OCI-M1 (cell line): ENCODE measurements at regions not wholly inside any gene's neighbourhood (a gene's known extent, or its start where the extent isn't known, plus 50 kb on each side); places are given as distances from the start of the nearest gene placed in this dataset.

Experiments
- DNase-seq: peaks from one replicate; lab custom pipeline; 2025; lab: John Stamatoyannopoulos, UW

DNA sequence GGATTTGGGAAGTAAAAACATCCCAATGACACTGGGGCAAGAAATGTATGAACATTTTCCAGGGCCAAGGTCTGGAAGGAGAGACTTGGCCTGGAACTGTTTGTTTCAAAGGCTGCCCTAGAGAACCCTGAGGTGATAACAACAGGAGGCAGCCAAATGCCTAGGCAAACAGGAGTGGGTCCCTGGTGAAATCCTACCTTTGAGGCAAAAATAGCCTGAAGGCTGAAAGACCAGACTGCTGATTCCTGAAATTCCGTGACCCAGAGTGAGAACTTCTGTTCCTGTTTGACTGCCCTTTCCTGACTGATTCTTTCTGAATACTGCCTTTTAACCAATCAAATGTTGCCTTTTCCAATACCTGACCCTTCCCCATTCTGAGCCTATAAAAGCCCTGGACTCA, 196.4 kb downstream of the NSUN3 start:
- DNase-seq: no peak

GRCh38 chr3:94269763-94270162, 206.9 kb downstream of the NSUN3 start:
- no peak for DNase-seq

DNA sequence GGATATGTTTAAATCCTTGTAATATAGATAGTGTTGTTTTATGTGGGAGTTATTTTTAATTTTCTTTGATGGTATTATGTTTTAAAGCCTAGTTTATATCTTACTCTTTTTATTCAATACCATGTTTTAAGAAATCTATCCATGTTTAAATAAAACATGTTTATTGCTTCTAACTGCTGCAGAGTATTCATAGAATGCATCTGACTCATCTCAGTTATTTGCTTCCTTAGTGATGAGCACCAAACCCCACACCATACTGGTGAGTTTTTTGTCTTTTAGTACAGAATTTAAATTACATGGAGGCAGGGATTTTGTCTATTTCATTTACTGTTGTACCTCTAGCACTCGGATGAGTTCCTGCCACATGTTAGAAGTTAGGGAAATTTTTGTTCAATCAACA, 209.2 kb downstream of the NSUN3 start:
- DNase-seq: no peak

- no peak for DNase-seq
Observed at GRCh38 chr3:94280958-94281357, 218.1 kb downstream of the NSUN3 start.

DNA sequence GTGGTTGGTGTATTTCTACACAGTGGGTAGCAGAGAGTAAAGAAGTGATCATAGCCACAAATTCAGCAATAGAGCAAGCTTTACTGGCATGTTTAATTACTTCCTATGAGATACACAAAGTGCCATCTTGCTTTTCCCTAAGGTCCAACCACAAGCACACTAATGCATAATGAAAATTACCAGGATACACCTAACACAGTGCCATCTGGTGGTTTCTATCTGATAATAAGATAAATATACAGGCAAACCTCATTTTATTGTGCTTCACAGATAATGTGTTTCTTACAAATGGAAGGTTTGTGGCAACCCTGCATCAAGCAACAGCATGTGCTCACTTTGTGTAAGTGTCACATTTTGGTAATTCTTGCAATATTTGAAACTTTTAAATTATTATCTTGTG, 223.0 kb downstream of the NSUN3 start:
- peak; percentile 39 for DNase-seq

DNA sequence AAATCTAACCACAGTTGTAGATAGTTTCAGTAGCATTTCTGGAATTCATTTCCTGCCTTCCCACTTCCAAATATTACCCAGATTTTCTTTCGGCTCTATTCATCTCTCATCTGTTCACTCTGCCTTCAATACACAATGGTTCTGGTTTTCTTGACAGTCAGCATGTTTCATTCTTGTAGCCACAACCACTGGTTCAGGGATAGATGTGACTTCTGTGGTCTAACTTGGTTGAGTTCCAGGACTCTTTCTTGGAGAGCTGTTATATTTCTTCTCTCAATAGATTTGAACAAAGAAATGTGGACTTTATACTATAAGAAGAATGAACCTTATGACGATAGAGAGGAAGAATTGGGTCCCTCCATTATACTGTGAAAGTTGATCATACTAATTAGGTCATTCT, 228.8 kb downstream of the NSUN3 start:
- DNase-seq: no peak

- no peak for DNase-seq
Observed at GRCh38 chr3:94292151-94292550, 229.3 kb downstream of the NSUN3 start.

- DNase-seq: no peak
Observed at GRCh38 chr3:94293793-94294195, 230.9 kb downstream of the NSUN3 start.

GRCh38 chr3:94294806-94295205, 231.9 kb downstream of the NSUN3 start:
- DNase-seq: no peak

DNA sequence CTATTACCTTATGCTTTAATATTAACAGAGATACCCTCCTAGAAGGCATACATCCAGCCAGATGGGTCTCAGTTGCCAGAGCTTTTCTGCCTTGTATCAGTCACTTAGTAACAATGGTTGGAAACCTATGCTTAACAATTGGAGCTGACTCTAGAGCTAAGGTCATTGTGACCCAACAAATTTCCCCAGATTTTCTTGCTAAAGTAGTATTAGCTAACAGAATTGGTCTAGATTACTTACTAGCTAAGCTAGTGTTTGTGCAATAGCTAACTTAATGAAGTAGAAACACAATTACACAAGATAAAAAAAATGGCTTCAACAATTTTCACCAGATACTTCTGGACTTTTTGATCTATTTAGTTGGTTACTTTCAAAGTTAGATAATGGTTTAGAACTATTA, 236.9 kb downstream of the NSUN3 start:
- no peak for DNase-seq

DNA sequence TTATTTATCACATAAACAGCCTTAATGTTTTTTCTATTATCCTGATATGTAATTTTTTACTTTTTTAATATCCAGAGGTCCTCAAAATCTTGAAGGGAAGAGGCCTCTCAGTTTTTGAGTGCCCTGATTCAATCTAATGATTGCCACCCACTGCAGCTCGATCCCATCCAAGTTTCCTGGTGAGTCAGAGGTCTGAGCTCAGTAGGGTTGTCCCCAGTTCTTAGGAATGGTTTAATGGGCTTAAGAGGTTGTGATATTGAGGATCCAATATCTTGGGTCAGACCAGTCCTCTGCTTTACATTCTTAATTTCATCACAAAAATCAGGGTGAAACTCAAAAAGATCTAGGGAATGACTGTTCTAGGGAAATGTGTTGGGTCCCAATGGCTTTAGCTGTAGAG, 238.5 kb downstream of the NSUN3 start:
- DNase-seq: no peak

DNA sequence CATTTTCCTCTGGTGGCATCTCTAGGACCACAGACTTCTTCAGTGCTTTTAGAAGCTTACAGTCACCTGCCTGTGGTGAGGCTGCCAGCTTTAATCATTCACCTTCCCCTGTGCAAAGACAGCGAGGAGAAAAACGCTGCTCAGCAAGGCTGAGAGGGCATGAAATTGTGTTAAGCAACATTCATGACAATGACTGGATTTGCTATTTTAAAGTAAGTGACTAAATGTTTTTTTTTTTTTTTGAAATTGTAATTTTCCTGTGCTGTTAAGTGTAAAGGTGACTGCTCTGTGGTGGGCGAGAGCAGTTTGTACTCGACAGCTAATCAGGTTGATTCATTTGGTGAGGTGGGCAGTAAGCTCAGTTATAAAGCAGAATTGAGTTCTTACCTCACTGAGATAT, 240.4 kb downstream of the NSUN3 start:
- DNase-seq: no peak

DNA sequence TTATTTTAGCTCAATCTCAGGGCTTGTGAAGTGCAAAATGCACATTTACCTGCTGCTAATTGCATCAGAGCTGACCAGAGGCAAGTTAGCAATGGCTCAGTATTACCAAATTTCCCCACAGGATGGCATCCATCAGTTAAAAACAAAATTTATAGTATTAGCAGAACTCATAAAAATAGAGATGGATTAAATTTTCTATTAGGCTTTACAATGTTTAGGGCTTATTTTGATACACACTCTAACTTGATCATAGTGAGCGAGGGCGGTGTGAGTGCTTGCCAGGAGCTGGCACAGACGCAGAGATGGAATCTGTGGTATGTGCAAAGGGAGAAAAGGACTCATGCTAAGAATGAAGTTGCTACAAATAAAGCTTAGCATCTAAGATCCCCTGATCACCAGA, 241.0 kb downstream of the NSUN3 start:
- peak; percentile 22 for DNase-seq

DNA sequence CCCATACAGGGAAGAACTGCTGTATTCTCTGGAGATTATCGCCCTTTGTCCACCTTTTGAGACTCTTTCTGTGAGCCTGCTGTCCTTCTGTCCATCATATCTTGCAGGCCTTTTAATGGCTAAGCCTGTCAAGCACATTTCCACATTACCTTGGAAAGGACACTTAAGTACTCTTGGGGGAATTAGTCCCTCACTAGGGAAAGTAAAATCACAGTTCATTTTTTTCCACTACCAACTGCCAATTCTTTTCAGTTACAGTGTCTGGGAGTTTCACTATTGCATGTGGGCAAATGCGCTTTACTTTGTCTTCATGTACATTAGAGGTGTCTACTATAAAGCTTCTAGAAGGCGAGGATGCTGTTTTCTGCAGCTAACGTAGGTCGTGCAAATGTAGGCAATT, 242.1 kb downstream of the NSUN3 start:
- DNase-seq: no peak

GRCh38 chr3:94305835-94306611, 243.2 kb downstream of the NSUN3 start:
- no peak for DNase-seq

- no peak for DNase-seq
Observed at GRCh38 chr3:94307588-94307987, 244.7 kb downstream of the NSUN3 start.

GRCh38 chr3:94308767-94309166, 245.9 kb downstream of the NSUN3 start:
- no peak for DNase-seq

DNA sequence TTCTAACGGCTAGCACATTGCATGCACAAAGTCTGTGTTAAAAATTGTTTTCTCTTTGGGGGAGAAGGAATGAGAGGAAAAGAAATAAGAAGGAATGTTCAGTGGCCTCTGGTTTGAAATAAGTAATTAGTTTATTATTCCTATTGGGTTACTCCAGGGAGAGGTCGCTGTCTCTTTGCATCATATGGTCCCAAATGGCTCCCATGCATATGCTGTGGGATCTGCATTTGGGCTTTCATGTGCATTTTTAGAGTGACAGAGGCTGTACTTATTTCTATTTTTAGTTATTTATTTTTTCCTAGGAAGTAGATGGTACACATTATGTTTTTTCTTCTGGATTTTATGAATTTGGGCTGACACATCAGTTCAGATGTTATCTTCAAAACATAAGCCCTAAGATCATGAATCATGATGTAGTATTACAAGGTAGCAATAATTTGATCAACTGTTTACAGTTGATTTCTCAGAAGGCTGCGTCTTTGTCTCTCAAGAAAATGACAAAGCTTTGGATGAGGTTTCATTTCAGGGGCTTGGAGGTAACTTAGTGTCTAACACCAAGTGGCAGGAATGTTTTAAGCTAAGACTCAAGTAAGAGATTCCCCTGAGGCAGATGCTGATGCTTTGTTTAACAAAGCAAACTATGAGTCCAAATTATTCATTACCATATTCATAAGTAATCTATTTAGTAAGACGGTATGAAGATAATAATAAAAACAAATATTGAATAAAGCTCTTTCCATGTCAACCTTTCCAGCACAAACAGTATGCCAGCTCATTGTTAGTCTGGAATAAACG, 247.7 kb downstream of the NSUN3 start:
- DNase-seq: no peak

DNA sequence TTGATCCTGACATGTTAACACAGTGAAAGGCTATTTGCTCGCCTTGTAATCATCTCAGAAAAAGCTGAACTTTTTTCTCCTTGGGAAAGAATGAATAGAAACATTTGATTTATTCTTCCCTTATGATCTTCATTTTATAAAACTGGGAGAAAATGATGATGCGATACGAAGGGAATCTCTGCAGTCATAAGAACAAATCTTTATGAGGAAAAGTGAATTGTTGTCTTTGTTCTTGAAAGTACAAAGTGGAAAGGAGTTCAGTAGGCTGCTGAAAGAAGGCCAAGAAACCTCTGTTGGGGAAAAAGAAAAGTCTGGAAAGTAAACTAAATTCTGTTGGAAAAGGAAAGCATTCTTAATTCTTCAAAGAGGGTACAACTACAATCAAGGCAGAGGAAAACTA, 248.8 kb downstream of the NSUN3 start:
- no peak for DNase-seq

DNA sequence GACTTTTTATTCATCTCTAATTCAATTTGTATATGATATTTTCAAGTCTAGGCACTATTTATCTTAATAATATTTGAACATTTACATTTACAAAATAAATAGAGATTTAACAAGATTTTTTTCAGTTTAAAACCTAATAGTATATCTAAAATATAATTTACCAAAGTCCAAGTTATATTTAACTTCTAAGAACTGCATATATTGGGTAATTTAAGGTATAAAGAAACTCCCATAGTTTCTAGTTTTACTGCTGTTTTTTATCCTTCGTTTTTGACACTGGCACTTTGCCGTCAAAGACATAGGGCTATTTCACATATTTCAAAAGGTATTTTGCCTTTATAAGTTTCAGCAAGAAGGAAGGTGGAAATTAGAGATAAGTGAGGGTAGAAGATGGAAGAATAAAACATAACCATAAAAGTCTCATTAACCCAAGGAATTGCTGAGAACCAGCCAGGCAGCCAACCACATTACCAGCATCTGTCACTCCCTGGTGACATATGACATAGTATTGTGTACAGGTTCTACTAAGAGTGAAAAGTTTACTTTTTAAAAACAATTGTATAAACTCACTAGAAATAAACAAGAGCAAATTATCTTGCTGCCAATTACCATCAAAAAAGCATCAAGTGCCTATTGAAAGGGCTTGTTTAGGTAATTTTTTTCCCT, 251.5 kb downstream of the NSUN3 start:
- no peak for DNase-seq

DNA sequence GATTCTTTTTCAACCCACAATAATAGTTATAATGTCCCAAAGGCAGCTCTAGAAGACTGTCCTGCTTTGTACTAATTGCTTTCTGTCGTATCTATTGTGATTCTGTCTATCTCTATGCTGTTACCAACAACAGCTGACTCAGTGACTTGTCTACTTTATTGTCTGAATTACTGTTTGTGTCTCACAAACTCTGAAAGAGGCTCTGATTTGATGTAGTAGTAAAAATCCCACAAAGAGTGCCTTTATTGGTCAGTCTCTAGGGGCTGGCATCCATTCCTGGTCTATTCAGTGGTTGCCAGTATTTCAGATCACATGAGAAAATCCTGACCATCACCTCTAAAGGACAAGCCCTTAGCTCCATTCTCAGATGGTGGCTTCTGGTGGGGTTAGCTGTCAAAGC, 254.2 kb downstream of the NSUN3 start:
- DNase-seq: no peak

GRCh38 chr3:94323596-94323995, 260.7 kb downstream of the NSUN3 start:
- DNase-seq: peak; percentile 80

- no peak for DNase-seq
Observed at GRCh38 chr3:94331831-94332230, 269.0 kb downstream of the NSUN3 start.
